ENCODE measurements at regions not wholly inside any gene's neighbourhood (a gene's known extent, or its start where the extent isn't known, plus 50 kb on each side); places are given as distances from the start of the nearest gene placed in this dataset.
"Not testable (repeated sequence)": the region's sequence is repeated elsewhere in the genome, so short reads cannot be mapped to it uniquely, and the experiment has no call there.

- DNase-seq = not testable (repeated sequence)
These were observed 196.9 kb downstream of the POTED start for GRCh38 chr21:13806444-13806843.

DNA sequence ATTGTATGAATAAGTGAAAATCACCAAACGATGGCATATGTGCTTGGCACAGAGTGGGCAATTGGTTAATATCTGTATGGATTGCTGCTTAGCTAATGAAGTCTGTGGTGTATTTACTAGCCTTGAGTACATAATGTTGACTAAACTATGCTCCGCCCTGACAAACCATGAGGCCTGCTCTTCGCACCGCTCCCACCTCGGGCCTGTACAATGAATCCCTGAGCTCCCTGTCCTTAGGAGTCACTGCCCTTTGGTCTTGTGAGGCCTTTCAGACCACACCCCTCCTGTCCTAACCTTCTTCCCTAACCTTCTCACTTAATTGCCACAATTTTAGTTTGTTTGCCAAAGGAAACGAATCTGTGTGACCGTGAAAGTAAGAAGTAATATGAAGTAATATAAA is 193.2 kb downstream of the POTED start:
- not testable (repeated sequence) for DNase-seq

Measured in stimulated activated naive CD4-positive, alpha-beta T cell (primary cell).